ENCODE measurements at regions not wholly inside any gene's neighbourhood (a gene's known extent, or its start where the extent isn't known, plus 50 kb on each side); places are given as distances from the start of the nearest gene placed in this dataset.
A peak's percentile ranks its signal among the peaks of the same experiment; 100 is the strongest.

DNA sequence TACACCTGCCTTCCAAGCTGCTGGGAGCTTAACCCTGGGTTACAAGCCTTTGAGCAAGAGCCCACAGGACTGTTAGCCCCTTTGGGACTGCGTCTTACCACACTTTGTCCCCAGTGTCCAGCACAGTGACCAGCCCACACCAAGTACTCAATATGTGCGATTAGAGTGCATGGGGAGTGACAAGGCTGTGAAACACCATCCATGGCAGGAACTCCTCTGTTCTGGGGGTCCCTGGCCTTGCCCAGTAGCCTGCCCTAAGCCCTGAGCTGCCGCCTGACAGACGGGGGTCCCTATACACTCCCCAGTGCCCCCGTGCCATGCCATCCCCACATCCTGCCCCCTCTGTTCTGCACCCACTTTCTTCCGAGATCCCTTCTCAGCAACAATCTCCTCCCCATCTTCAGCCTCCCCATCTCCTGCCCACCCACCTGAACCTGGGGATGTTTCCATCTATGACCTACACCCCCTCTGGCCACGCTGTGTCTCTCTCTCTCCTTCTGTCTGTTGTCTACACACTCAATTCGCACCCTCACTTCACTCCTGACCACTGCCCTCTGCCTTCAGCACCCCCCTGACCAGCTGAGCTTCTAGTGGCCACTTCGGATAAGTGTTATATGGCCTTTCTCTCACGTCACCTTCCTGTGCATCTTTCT, 112.9 kb upstream of the SMURF2 start:
- DNase-seq (ENCODE audit: low read depth) = no peak
- TF ChIP-seq, protein P1, sequence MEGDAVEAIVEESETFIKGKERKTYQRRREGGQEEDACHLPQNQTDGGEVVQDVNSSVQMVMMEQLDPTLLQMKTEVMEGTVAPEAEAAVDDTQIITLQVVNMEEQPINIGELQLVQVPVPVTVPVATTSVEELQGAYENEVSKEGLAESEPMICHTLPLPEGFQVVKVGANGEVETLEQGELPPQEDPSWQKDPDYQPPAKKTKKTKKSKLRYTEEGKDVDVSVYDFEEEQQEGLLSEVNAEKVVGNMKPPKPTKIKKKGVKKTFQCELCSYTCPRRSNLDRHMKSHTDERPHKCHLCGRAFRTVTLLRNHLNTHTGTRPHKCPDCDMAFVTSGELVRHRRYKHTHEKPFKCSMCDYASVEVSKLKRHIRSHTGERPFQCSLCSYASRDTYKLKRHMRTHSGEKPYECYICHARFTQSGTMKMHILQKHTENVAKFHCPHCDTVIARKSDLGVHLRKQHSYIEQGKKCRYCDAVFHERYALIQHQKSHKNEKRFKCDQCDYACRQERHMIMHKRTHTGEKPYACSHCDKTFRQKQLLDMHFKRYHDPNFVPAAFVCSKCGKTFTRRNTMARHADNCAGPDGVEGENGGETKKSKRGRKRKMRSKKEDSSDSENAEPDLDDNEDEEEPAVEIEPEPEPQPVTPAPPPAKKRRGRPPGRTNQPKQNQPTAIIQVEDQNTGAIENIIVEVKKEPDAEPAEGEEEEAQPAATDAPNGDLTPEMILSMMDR (conservative IDR thresholded peaks at IDR 0.05; ENCODE audit: low read depth, low read length) = no peak
- H3K4me3 ChIP-seq (ENCODE audit: low read depth, low read length) = no peak overlapping the region

DNA sequence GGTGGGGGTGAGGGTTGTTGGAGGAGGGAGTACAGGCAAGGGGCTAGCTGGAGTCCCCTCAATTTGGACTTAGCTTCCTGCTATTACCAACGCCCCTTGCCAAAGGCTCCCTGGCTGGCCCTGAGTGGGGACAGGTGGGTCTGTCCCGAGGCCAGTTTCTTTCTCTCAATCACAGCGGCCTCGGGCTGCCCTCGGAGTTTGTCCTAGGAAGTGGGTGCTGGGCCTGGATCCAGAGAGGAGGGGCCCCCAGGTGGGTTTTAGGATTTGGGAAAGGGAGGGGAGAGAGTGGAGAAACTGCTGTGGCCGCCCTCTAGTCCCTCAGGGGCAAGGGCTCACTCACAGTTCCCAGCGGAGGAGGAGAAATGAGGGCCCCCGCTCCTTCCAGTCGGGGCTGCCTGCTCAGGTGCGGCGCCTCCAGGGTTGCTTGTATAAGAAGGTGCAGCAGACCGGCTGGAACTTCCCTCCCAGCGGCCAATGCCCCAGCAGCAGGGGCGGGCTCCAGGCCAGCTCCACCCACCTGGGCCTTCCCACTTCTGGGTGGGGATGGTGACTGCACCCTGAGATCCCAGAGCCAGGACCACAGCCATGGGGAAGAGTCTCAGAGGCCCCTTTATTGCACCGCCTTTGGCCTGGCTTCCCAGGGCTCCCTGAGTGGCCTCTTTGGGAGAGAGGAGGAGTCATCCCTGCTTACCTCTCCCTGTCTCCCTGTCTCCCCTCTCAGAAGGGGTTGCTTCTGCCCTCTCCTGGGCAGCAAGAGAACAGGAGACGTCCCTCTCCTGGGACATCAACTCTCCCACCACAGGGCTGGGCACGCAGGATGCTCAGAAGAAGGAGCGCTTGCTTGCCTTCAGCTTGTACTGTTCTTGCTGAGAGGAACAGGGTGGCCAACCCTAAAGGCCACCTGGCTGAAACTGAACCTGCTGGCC, 112.0 kb upstream of the SMURF2 start:
- H3K4me3 ChIP-seq (ENCODE audit: low read depth, low read length) = no peak overlapping the region
- DNase-seq (ENCODE audit: low read depth) = peak; percentile 65
- TF ChIP-seq, protein P1 (conservative IDR thresholded peaks at IDR 0.05; ENCODE audit: low read depth, low read length) = peak; percentile 66

- H3K4me3 ChIP-seq (ENCODE audit: low read depth, low read length) = no peak overlapping the region
- DNase-seq (ENCODE audit: low read depth) = no peak
- TF ChIP-seq, protein P1 (conservative IDR thresholded peaks at IDR 0.05; ENCODE audit: low read depth, low read length) = no peak
Measured at GRCh38 chr17:64773386-64773835, 111.3 kb upstream of the SMURF2 start.

- H3K4me3 ChIP-seq (ENCODE audit: low read depth, low read length) = no peak overlapping the region
Measured at GRCh38 chr17:64772845-64773299, 110.8 kb upstream of the SMURF2 start.

GRCh38 chr17:64771980-64772844, 110.1 kb upstream of the SMURF2 start:
- DNase-seq (ENCODE audit: low read depth) = no peak
- TF ChIP-seq, protein P1 (conservative IDR thresholded peaks at IDR 0.05; ENCODE audit: low read depth, low read length) = no peak
- H3K4me3 ChIP-seq (ENCODE audit: low read depth, low read length) = no peak overlapping the region

More at GRCh38 chr17:64772845-64773299, 110.8 kb upstream of the SMURF2 start:
- TF ChIP-seq, protein P1 (conservative IDR thresholded peaks at IDR 0.05; ENCODE audit: low read depth, low read length) = no peak
- DNase-seq (ENCODE audit: low read depth) = no peak

- DNase-seq (ENCODE audit: low read depth) = no peak
- TF ChIP-seq, protein P1 (conservative IDR thresholded peaks at IDR 0.05; ENCODE audit: low read depth, low read length) = no peak
- H3K4me3 ChIP-seq (ENCODE audit: low read depth, low read length) = no peak overlapping the region
Measured at GRCh38 chr17:64769712-64770111, 107.6 kb upstream of the SMURF2 start.
